Breast epithelium (tissue), 3 donors: ENCODE measurements at regions not wholly inside any gene's neighbourhood (a gene's known extent, or its start where the extent isn't known, plus 50 kb on each side); places are given as distances from the start of the nearest gene placed in this dataset.

Experiments used
- POLR2A ChIP-seq: fragments of 450-650 bp; IDR thresholded peaks from one replicate; pipeline ENCODE4 v1.6.1; 2016; ENCODE audit warnings: antibody characterized with exemption, mild to moderate bottlenecking, moderate library complexity
- POLR2AphosphoS5 ChIP-seq, 3 donors: sonication (generic); formaldehyde crosslinking; IDR thresholded peaks; one replicate each; pipeline ENCODE4 v1.6.1; 2017; ENCODE audit warnings: antibody characterized with exemption in 3 of 3
- TF ChIP-seq, protein P1 (sequence below), 3 donors: fragments of 450-650 bp; IDR thresholded peaks; one replicate each; pipeline ENCODE4 v1.5.1; 2016 to 2017; ENCODE audit warnings: antibody characterized with exemption in 3 of 3, mild to moderate bottlenecking in 3 of 3, moderate library complexity in 3 of 3

DNA sequence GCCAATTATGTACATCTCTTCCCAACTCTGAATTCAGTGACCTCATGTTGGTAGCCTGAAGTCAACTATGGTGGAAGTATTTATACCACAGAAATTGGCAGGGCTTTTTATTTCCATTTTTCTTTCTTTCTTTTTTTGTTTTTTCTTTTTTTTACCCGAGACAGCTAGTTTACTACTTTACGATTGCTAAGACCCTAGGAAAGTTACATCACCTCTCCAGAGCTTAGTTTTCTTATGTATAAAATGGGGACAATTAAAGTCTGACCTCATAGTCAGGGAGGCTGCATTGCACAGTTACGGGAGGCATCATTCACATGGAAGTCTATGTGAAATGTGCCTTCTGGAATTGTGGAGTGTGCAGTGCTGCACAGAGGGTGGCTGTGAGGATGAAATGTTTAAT is 194.3 kb downstream of the MTX2 start:
- TF ChIP-seq POLR2A (no peak), POLR2AphosphoS5 (IDR thresholded peaks at IDR 0.05) (no peak)
- TF ChIP-seq, protein P1, sequence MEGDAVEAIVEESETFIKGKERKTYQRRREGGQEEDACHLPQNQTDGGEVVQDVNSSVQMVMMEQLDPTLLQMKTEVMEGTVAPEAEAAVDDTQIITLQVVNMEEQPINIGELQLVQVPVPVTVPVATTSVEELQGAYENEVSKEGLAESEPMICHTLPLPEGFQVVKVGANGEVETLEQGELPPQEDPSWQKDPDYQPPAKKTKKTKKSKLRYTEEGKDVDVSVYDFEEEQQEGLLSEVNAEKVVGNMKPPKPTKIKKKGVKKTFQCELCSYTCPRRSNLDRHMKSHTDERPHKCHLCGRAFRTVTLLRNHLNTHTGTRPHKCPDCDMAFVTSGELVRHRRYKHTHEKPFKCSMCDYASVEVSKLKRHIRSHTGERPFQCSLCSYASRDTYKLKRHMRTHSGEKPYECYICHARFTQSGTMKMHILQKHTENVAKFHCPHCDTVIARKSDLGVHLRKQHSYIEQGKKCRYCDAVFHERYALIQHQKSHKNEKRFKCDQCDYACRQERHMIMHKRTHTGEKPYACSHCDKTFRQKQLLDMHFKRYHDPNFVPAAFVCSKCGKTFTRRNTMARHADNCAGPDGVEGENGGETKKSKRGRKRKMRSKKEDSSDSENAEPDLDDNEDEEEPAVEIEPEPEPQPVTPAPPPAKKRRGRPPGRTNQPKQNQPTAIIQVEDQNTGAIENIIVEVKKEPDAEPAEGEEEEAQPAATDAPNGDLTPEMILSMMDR (IDR thresholded peaks at IDR 0.05) = no peak
